ENCODE measurements at regions not wholly inside any gene's neighbourhood (a gene's known extent, or its start where the extent isn't known, plus 50 kb on each side); places are given as distances from the start of the nearest gene placed in this dataset.

- TF ChIP-seq CTCF (IDR thresholded peaks at IDR 0.05; ENCODE audit: insufficient read depth, low read length) = no peak
- DNase-seq (ENCODE audit: low read depth) = no peak
- H3K4me3 ChIP-seq (ENCODE audit: low read depth, low read length) = no peak overlapping the region
Measured at GRCh38 chr18:51654488-51655326, 457.2 kb upstream of the MEX3C start.

- no peak for DNase-seq (ENCODE audit: low read depth)
- no peak overlapping the region for H3K4me3 ChIP-seq (ENCODE audit: low read depth, low read length)
- TF ChIP-seq CTCF (IDR thresholded peaks at IDR 0.05; ENCODE audit: insufficient read depth, low read length) = no peak
Measured at GRCh38 chr18:51655327-51655698, 457.8 kb upstream of the MEX3C start.

GRCh38 chr18:51656249-51656648, 458.8 kb upstream of the MEX3C start:
- no peak overlapping the region for H3K4me3 ChIP-seq (ENCODE audit: low read depth, low read length)
- TF ChIP-seq CTCF (IDR thresholded peaks at IDR 0.05; ENCODE audit: insufficient read depth, low read length) = no peak
- no peak for DNase-seq (ENCODE audit: low read depth)

GRCh38 chr18:51658436-51658835, 461.0 kb upstream of the MEX3C start:
- TF ChIP-seq CTCF (IDR thresholded peaks at IDR 0.05; ENCODE audit: insufficient read depth, low read length) = no peak
- DNase-seq (ENCODE audit: low read depth) = no peak
- no peak overlapping the region for H3K4me3 ChIP-seq (ENCODE audit: low read depth, low read length)

- no peak overlapping the region for H3K4me3 ChIP-seq (ENCODE audit: low read depth, low read length)
- DNase-seq (ENCODE audit: low read depth) = no peak
- no peak for TF ChIP-seq CTCF (IDR thresholded peaks at IDR 0.05; ENCODE audit: insufficient read depth, low read length)
Measured at GRCh38 chr18:51659781-51660180, 462.3 kb upstream of the MEX3C start.

GRCh38 chr18:51660188-51660715, 462.8 kb upstream of the MEX3C start:
- H3K4me3 ChIP-seq (ENCODE audit: low read depth, low read length) = no peak overlapping the region
- TF ChIP-seq CTCF (IDR thresholded peaks at IDR 0.05; ENCODE audit: insufficient read depth, low read length) = no peak
- no peak for DNase-seq (ENCODE audit: low read depth)
